ENCODE measurements at regions not wholly inside any gene's neighbourhood (a gene's known extent, or its start where the extent isn't known, plus 50 kb on each side); places are given as distances from the start of the nearest gene placed in this dataset.

GRCh38 chr3:5618170-5618569 is 430.7 kb downstream of the EDEM1 start:
- DNase-seq (ENCODE audit: low spot score), result no peak

- DNase-seq (ENCODE audit: low spot score), result no peak
Measured at GRCh38 chr3:5630406-5630805, 442.9 kb downstream of the EDEM1 start.

DNA sequence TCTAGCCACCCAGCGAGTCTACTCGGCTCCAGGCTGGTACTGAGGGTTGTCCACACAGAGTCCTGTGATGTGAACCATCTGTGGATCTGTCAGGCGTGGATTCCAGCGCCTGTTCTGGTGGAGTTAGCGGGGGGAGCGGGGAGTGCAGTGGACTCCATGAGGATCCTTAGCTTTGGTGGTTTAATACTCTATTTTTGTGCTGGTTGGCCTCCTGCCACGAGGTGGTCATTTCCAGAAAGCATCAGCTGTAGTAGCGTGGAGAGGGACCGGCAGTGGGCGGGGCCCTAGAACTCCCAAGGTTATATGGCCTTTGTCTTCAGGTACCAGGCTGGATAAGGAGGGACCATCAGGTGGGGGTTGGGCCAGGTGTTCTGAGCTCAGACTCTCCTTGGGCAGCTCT is 446.5 kb downstream of the EDEM1 start:
- DNase-seq (ENCODE audit: low spot score), result no peak

GRCh38 chr3:5634411-5634810 is 446.9 kb downstream of the EDEM1 start:
- no peak for DNase-seq (ENCODE audit: low spot score)

- DNase-seq (ENCODE audit: low spot score), result no peak
Measured at GRCh38 chr3:5635746-5636145, 448.2 kb downstream of the EDEM1 start.

DNA sequence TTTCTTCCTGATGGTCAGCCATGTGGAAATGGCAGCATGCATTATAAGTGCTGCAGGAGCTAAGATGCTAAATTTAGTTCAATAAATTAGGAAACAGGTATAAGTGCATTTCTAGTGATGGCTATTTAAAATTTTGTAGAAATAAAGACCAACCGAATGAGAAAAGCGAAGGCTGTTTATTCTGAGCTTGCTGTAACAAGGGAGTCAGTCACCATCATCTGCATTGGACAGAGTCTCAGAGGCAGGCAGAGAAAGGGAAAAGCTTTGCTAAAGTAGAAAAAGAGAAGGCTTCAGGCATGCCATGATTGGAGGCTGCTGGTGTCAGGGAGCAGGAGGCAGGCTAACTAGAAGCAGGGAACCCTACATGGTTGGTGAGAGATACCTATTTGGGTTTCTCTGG is 451.0 kb downstream of the EDEM1 start:
- no peak for DNase-seq (ENCODE audit: low spot score)

DNA sequence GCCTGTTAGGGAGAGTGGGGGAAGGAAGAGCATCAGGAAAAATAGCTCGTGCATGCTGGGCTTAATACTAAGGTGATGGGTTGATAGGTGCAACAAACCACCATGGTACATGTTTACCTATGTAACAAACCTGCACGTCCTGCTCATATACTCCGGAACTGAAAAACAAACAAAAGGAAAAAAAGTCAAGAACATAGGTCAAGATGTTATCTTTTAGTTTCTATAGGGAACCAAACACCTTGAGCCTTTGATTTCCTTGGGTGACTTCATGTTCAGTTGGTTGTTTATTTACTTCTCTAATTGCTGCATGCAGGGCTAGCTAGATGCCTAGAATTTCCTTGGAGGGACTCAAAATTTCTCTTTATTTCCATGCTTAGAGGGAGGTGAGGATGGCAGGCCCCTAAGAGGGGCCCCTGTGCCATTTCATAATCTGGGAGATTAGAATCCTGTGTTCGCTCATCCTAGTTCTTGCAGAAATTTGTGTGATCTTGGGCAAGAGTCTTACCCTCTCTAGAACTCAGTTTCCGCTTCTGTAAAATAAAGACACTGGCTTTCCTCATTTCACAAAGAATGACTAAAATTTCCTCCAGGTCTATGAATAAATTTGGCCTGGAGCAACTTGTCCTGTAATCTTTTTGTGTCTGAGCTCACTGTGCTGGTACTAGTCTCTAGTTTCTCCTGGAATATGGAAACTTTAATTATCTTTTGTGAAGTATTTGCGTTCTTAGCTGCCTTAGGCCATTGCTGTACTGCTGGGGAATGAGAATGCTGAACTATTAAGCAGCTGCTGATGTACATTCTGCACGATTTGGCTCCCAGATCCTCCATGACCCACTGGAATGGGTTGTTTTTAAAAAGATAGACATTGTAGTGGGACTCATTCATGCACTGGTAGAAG is 457.5 kb downstream of the EDEM1 start:
- DNase-seq (ENCODE audit: low spot score), result no peak

- DNase-seq (ENCODE audit: low spot score), result no peak
Measured at GRCh38 chr3:5645692-5646410, 458.3 kb downstream of the EDEM1 start.

DNA sequence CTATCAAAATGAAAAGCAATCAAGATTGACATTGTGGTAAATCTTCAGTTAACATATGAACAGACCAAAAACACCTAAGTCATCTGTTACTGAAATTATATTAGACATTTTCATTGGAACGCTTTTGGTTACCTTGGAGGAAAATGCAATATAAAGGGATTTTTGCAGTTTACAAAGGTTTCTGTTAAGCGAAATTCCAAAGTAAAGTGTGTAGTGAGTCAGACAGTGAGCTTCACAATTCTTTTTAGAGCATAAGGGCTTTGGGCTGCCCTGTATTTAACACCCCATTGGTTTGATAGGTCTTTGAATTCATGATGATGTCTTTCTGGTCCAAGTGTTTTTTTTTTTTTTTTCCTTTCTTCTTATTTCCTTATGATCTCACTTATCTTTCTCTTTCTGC is 462.8 kb downstream of the EDEM1 start:
- DNase-seq (ENCODE audit: low spot score), result no peak

DNA sequence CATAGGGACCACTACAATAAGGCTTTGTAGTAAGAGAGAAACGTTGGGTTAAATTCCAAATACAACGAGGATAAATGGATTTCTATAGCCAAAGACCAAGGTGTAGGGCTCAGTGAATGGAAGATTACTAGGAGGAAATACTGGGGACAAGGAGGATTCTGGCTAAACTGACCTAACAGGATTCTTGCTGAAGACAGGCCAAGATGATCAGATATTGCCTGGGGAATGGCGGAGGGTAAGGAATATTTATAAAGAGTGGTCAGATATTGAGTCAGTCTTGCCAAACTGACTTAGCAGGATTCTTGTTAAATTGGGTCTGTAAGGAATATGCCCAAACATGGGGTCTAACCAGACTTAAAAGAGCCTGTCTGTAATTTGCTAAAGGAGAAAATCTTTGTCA is 463.8 kb downstream of the EDEM1 start:
- DNase-seq (ENCODE audit: low spot score), result no peak

DNA sequence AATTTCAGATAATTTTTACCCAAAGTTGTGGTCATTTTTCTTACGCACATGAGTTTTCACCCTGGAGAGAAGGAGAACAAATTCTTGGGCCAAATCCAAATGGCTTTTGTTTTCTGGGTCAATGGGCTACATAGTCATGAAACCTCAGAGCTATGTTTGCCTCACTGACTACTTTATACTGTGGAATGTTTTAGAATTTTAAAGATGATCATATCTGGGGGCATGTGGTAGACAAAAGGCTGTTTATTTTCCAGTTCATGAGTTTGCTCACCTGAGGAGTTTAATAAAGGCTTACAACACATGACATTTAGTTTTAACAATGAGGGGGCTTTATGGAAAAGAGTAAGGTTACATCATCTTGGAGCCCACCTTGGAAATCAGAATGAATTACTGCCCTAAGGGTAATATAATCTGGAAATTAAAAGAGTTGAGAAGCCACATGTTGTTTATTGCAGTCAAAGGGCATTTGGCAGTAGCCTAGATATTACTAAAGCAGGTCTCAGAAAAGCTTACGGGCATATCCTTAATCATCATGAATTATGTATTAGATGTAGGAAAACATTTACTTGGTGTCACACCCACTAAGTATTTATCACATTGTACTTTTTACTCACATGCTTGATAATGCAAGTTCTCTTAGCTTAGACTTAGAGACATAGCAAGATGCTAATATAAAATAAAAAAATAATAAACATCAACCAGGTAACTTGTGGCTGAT is 466.1 kb downstream of the EDEM1 start:
- no peak for DNase-seq (ENCODE audit: low spot score)

GRCh38 chr3:5657106-5657505 is 469.6 kb downstream of the EDEM1 start:
- no peak for DNase-seq (ENCODE audit: low spot score)

- no peak for DNase-seq (ENCODE audit: low spot score)
Measured at GRCh38 chr3:5663601-5664000, 476.1 kb downstream of the EDEM1 start.

DNA sequence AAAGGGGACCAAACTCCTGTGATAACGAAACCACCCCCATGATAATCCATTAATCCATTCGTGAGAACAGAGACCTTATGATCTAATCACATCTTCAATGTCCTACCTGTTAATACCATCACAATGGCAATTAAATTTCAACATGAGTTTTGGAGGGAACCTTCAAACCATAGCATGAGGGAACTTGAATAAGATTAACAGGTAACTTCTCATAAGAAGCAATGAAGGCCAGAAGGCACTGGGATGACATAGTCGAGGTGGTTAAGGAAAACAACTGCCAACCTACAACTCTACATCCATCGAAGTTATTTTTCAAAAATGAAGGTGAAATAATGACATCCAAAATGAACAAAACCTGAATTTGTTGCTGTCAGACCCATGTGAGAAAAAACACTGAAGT is 478.9 kb downstream of the EDEM1 start:
- DNase-seq (ENCODE audit: low spot score), result no peak

- DNase-seq (ENCODE audit: low spot score), result no peak
Measured at GRCh38 chr3:5673521-5673920, 486.0 kb downstream of the EDEM1 start.

- DNase-seq (ENCODE audit: low spot score), result no peak
Measured at GRCh38 chr3:5675319-5675718, 487.8 kb downstream of the EDEM1 start.

GRCh38 chr3:5677555-5677954 is 490.0 kb downstream of the EDEM1 start:
- no peak for DNase-seq (ENCODE audit: low spot score)

DNA sequence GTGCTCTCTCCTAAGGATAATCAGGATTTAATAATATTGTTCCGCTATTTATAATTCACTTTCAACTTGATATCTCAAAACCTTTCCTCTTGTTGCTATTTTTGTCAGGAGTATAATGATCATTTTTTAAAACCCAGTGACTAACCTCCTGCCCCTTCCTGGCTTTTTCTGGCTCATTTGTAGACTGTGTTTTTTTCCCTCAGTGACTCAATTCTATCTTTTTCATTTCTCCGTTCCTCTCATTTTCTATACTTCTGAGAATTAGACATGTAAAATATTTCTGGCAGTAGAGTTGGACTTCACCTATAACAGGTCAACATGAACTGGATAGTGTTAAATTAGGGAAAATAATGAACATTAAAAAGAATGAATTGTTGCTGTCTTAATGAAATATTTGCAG is 490.7 kb downstream of the EDEM1 start:
- DNase-seq (ENCODE audit: low spot score), result no peak

DNA sequence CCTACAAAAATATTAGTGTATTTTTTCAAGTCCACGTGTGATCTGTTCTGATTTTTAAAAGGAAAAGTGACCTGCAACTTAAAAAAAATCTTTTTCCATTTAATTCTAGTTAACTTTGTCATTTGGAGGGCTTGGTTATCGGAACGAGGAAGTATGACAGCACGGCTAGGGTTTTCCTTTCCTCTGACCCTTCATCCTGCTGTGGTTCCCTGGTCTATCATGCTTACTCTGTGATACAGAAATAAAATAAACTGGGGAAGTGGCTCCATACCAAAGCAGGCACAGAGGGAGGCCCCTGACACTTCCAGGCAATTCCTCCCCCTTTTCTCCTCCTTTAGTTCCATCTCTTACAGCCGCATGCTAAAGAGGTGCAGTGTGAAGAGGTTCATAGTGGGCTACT is 491.3 kb downstream of the EDEM1 start:
- no peak for DNase-seq (ENCODE audit: low spot score)

GRCh38 chr3:5687230-5687629 is 499.7 kb downstream of the EDEM1 start:
- DNase-seq (ENCODE audit: low spot score), result no peak

GRCh38 chr3:5690490-5690889 is 503.0 kb downstream of the EDEM1 start:
- DNase-seq (ENCODE audit: low spot score), result no peak

DNA sequence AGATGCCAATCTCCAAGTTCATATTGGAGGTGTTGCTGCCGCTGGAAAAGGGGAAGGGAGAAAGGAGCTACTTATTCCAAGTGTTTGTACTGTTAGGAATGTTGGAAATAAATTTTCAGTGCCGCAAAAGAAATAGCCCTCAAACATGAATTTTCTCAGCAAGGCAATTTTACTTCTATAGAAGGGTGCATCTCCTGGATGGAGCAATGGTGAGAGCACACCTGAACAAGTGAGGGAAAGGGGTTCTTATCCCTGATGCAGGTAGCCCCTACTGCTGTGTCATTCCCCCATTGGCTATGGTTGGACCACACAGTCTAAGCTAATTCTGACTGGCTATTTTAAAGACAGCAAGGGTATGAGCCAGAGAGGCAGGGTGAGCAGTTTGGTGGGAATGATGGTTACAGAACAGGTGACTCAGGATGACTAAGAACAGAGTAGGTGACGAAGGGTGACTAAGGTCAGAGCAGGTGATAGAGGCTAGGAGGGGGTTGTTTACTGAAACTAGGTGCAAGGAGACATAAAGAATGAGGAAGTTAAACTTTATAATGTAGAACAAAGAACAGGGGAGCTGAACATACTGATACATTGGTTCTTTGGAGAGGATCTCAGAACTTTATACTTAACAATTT is 503.5 kb downstream of the EDEM1 start:
- DNase-seq (ENCODE audit: low spot score), result no peak
